COLO829 (cell line): ENCODE measurements at regions not wholly inside any gene's neighbourhood (a gene's known extent, or its start where the extent isn't known, plus 50 kb on each side); places are given as distances from the start of the nearest gene placed in this dataset.
"Not testable (repeated sequence)": the region's sequence is repeated elsewhere in the genome, so short reads cannot be mapped to it uniquely, and the experiment has no call there.

Experiments used
- DNase-seq: peaks from one replicate; pipeline ENCODE4 v3.0.0; 2012; ENCODE audit warnings: low spot score

DNA sequence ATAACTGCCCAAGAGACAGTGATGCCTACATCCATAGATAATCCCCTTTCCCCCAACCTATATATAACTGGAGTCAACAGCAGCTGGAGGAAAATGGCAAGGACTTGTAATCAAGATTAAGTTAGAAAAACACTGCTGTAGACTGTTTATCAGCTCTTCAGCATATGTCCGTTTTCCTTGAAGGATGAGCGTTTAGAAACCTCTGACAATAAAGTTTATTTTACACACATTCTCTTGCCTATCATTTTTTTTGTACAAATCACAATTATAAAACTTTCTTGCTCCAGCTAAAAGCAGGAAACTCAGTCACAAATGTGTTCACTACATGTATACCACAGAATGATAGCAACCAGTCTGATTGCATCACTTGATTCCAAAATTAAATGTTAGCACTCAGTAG, 50.8 kb downstream of the PPIAL4G start:
- not testable (repeated sequence) for DNase-seq

DNA sequence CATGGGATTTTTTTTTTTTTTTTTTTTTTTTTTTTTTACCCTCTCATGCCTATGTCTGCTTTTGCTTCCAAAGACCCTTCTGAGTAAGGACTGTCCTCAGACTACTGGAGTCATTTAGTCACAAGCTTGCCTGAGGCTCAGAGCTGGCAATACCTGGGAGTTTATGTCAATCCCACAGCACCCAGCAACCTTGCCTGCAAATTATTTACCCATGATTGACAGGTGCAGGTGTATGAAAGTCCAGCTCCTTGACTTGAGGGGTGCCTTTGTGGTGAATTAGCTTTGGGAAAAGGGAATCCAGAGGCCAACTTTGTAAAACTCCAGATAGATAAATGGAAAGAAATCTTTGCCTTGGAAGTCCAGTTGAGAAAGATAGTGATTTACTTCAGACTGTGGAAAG, 53.2 kb downstream of the PPIAL4G start:
- not testable (repeated sequence) for DNase-seq

DNA sequence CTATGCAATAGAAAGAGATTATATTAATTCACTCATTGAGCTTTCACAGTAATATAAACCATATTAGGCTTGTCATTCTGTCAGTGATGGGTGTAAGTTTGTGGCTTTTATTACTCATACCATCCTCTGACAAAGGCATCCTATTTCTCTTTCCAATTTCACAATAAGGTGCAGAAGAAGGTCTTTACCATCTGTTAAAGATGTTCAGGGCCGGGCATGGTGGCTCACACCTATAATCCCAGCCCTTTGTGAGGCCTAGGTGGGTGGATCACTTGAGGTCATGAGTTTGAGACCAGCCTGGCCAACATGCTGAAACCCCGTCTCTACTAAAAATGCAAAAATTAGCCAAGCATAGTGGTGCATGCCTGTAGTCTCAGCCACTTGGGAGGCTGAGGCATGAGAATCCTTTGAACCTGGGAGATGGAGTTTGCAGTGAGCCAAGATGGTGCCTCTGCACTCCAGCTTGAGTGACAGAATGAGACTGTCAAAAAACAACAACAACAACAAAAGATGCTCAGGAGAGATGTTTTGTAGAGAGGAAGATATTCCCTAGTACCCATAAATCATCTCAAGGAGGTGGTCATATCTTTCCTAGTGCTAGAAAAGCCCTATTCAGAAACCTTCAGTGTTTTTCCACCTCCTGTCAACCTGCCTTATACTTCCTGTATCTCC, 56.0 kb downstream of the PPIAL4G start:
- not testable (repeated sequence) for DNase-seq

DNA sequence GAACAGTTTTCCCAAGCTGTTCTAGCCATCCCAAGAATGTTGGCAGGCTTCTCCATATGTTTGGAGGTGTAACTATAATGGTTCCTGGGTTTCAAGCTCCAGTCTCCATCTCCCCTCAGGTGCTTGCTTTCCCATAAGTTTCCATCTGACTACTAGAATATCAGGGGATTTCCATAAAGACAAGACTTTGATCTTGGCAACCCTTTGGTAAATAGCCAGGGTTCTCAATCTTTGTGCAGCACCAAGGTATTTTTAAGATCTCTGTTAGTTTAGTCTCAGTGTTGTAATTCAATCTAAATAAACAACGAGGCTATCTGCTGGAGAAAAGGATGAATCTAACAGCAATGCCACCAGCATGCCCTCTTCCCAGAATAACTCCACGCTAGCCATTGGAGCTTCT, 56.7 kb downstream of the PPIAL4G start:
- DNase-seq, result not testable (repeated sequence)

DNA sequence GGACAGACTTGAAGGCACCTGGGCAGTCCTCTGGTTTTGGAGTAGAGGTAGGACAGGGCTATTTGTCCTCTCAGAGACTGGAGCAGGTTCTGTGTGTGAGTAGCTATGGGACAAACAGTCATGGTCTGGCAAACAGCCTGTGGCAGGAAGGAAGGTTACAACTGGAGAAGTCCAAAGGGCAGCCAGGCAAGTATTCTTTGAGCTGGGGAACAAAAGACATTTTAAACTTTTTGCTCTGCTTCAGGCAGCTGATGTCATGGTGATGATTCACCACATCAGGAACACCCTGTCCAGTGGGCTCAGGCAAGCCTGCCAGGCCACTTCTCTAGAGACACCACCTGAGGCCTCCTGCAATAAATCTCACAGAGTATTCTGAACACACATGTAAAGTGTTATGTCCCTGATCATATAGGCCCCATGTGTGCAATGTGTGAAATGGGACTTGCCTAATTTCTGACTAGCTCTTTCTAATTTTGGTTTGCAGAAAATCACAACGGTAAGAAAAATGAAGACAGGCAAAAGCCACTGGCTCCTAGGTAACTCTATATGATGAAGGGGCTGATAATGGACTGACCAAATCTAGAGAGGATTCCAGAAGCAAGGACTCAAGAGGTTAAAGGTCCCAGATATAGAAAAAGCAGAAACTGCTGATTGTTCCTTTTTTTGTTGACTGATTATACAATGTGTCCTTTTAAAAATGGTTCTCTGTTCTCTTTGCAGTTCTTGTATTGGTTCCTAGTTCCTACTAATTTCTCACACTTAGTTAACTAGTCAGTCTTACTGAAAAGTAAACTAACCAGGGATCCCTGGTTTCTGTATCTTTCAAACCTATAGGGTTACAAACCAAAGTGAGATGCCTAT, 58.7 kb downstream of the PPIAL4G start:
- peak; percentile 52 for DNase-seq

DNA sequence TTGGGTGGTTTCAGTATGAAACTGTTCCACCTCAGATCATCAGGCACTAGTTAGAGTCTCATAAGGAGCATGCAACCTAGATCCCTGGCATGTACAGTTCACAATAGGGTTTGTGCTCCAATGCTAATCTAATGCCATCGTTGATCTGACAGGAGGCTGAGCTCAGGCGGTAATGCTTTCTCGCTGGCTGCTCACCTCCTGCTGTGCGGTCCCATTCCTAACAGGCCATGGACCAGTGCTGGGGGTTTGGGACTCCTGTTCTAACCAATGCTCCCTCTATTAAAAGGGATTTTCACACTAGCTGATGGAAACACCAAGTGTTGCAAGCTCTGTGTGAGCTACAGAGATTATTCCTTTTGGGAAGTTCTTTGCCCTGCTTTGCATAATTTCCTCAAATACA, 60.2 kb downstream of the PPIAL4G start:
- not testable (repeated sequence) for DNase-seq

DNA sequence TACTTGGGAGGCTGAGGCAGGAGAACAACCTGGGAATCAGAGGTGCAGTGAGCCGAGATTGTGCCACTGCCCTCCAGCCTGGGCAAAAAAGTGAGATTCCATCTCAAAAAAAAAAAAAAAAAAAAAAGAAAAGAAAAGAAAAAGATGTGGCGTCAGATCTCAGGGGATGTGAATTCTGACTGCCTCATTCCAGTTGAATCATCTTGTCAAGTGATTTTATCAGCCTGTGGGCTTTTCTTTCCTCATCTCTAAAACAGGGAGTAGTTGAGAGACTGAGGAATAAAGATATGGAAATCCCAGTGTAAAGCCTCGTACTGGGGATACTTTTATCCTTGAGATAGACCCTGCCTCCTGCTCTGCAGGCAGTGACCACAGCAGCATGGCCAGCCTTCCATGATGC, 65.9 kb downstream of the PPIAL4G start:
- DNase-seq, result not testable (repeated sequence)

DNA sequence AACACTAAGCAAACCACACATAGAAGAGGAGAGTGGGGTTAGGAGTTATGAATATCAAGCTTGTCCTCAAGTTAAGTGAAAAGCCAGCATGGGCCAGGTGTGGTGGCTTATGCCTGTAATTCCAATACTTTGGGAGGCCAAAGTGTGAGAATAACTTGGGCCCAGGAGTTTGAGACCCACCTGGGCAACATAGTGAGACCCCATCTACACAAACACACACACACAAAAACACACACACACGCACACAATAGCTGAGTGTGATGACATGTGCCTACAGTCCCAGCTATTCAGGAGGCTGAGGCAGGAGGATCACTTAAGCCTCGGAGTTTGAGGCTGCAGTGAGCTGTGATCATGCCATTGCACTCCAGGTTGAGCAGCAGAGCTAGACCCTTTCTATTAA, 69.7 kb downstream of the PPIAL4G start:
- not testable (repeated sequence) for DNase-seq

DNA sequence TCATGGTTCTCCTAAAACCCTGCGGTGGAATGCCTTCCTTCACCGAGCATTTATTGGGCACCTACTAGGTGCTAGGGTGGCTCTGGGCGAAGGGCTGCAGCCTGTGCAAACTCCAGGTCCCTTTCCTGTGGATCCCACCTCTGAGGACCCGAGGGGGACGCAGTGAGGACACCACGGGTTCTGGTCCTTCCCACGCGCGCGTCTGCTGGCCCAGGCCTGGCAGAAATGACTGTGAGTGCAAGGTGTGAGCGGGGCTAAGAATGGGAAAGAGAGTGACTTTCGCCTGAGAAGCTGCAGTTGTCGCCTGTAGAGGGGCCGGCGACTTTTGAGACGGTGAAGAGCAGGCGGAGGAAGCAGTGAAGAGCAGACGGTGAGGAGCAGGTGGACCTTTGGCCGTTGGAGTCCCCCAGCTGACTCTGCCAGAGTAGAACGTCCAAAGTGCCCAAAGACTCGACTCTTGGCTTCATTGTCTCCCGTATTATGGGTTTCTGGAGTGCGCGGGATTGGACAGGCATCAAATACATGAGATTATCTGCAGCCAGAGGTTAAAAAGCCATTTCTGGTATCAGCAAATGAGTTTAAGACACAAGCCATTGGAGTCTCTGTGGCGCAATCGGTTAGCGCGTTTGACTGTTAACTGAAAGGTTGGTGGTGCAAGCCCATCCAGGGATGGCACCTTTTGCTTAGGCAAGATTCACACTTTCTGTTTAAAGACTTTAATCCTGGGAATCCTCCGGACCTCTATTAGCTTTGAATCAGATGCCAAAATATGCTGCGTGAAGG, 78.1 kb downstream of the PPIAL4G start:
- not testable (repeated sequence) for DNase-seq

DNA sequence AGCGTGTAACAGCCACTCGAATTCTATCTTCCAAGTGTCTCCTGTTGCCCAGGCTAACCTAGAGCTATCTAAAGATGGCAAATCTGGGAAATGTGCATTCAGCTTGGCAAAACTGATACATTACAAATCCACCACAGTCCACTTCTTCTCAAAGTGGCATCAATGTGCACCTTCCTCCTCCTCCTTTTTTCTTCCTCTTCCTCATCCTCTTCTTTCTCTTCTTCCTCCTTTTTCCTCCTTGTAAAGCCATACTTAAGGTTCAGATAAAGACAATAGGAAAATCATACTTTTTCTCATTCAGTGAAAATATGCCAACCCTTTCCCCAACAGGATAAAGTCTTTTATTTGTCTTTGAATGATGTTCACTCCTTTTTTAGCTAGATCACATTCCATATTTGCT, 79.2 kb downstream of the PPIAL4G start:
- not testable (repeated sequence) for DNase-seq

DNA sequence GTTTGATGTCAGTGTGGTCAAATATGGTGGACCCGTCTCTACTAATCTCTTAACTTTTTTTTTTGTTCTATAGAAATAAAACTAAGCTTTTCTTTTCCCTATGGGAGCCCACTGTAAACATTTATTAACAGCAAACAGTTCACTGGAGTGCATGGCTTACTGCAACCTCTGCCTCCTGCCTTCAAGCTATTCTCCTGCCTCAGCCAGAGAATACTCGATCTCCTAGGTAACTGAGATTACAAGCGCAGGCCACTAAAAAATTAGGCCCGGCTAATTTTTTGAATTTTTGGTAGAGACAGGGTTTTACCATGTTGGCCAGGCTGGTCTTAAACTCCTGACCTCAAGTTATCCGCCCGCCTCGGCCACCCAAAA, 80.0 kb downstream of the PPIAL4G start:
- DNase-seq, result not testable (repeated sequence)

DNA sequence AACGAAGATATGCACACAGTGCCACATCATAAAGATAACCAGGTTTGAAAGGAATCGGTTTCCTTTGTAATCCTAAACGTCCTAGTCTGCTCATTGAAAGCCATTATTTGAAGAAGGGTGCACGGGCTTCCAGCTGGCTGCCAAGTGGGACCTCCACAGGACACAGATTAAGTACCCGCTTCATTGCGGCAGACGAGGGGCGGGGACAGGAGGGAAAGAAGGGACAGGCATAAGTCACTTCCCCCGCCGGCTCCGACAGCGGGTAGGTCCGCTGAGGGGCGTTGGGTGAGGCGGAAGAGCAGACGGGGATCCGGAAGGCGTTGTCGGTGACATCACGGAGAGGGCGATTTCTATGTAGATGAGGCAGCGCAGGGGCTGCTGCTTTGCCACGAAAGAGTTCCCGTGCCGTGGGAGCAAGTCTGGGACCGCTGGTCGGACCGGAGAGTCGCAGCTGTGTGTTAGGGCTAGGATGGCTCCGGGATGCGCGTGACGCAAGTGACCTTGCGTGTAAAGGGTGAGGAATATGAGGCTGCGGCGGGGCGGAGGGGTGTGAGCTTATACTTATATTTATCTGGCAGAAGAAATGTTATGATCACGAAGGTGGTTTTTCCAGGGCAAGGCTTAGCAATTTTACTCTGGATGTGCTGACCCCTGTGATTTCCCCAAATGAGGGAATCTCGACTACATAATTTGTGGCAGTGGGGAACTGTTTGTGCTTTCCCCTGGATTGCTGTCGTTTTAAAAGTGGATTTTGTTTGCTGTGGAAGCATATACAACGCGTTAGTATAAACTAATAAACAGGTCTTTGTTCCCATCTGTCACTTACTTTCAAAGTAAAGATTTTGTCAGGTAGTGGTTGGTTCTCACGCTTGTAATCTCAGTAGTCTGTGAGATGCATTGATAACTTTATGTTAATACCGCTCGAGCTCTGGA, 80.7 kb downstream of the PPIAL4G start:
- DNase-seq, result peak; percentile 19

DNA sequence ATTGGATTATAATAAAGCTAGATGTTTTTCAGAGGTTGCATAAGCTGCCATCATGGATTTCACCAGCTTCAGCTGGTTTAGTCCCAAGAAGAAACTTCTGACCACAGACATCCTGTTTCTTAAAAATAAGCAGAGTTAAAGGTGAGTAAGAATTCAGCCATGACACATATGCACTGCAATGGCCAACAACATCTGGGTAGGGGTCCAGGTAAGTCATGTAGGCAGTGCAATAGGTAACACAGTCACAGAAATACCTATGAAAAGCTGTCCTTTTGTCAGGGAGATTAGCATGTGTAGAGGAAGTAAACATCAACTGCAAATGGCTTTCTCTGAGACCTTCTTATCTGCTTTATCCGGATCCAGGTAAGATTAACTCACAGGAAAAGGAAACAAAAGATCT, 85.6 kb downstream of the PPIAL4G start:
- DNase-seq, result not testable (repeated sequence)

DNA sequence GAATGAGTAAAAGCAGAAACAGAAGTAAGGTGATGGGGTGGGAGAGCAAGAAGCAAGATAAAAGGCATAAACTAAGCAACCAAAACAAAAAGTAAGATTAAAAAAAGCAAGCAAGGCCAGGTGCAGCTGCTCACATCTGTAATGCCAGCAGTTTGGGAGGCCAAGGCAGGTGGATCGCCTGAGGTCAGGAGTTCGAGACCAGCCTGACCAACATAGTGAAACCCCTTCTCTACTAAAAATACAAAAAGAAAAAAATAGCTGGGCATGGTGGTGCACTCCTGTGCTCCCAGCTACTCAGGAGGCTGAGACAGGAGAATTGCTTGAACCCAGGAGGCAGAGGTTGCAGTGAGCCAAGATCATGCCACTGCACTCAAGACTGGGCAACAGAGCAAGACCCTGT, 90.6 kb downstream of the PPIAL4G start:
- DNase-seq, result not testable (repeated sequence)

DNA sequence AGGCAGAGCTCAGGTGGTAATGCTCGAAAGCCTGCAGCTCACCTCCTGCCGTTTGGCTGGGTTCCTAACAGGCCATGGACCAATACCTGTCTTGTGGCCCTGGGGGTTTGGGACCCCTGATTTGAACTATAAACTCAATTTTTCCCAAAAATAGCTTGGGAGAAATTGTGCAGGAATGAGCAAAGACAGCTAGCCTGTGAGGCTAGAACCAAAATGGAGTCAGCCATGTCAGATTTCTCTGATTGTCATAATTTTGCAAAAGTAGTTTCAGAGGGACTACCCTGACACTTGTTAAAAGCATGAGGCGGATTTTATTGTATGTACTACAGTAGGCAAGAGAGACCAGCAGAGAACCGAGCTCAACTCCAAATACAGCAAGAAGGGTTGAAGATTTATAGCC, 91.8 kb downstream of the PPIAL4G start:
- DNase-seq, result not testable (repeated sequence)

DNA sequence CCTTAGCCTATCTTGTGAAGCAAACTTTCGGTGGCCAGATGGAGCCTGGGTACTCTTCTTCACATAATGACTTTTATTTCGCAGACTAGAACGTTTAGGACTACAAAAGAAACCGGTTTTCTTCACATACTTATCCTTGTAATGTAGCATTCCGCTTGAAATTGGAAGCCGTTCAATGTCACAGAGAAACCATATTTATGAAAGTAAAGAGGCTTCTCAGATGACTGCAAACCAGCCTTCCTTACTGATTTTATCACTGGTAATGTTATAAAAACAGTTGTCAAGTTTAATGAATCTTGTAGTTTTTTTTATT, 94.1 kb downstream of the PPIAL4G start:
- no peak for DNase-seq

DNA sequence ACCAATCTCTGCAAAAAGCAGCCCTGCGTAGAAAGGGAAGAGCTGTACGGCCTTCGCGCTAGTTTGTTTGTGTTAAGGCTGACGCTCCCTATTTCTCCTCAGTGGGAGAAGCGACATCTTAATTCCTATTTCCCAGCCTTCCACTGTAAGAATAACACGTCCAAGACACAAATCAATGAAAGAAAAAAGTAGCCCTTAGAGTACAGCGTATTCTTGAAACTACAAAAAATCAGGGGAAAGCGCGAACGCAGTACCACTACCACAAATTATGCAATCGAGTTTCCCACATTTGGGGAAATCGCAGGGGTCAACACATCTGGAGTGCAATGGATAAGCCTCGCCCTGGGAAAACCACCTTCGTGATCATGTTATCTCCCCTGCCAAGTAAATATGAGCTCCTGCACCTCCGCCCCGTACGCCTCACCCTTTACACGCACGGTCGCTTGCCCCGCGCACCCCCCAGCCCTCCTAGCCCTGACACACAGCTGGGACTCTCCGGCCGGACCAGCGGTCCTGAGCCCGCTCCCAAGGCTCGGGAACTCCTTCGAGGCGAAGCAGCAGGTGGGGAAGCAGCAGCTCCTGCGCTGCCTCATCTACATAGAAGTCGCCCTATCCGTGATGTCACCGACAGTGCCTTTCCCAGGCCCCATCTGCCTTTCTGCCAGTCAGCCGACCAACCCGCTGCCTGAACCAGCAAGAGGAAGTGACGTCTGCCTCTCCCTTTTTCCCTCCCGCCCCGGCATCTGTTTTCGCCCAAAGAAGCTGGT, 94.7 kb downstream of the PPIAL4G start:
- peak; percentile 88 for DNase-seq

DNA sequence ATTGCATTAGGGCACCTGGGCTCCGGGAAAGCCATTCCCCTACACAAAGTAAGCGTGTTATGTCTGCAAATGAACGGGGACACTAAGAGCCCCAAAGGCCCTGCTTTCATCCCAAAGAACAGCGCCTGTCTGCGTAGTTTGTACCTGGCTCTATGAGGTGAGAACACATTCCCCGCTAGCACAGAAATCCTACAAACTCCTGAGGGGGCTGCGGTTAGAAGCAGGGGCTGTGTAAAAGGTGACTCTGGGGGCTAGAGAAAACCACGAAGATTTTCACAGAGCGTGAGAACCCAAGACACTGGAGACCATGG, 95.2 kb downstream of the PPIAL4G start:
- not testable (repeated sequence) for DNase-seq

DNA sequence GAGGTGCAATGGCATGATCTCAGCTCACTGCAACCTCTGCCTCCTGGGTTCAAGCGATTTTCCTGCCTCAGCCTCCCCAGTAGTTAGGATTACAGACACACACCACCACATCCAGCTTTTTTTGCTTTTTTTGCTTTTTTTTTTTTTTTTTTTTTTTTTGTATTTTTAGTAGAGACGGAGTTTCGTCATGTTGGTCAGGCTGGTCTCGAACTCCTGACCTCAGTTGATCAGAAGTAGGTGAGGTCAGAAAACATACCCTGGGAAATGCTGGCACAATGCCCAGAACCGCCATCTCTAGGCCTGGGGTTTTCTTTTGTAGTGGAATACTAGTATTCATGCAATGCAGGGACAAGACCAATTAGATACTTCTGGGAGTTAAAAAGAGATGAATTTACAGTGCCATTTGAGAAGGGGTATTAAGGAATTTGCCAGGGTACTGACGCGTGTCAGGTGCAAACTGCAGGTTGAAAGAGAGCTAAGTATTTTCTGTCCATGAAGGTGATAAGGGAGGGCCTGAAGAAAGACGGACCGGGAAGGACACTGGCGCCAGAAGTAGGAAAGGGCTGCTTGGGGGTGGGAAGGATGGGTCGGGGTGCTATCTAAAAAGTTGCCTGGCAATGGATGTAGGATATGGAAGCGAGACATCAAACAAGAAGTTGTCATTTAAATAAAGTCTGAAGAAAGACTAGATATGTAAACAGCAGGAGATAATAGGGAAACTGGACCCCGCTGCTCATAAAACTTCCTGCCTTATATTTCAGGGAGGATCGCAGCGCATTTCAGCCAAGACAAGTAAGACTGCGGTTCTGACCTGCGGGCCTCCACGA, 95.8 kb downstream of the PPIAL4G start:
- DNase-seq, result not testable (repeated sequence)

DNA sequence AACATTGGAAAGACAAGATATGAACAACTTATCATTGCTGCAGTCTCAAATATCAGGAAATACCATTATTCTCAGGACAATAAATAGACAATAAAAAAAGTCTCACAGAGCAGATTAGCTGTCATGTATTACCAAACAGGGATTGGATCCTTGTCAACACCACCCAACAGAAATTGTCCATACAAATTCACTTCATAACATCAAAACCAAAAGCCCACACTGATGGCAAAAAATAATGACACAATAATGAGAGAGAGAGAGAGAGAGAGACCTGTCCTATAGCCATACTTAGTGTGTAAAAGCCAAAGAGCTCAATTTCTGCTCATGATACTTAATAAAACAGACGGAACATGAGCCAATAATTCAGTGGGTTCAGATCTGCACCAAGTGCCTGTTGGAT, 96.5 kb downstream of the PPIAL4G start:
- DNase-seq, result no peak
